UCSD-AML1 (cell line): ENCODE measurements at regions not wholly inside any gene's neighbourhood (a gene's known extent, or its start where the extent isn't known, plus 50 kb on each side); places are given as distances from the start of the nearest gene placed in this dataset.

Experiments used
- DNase-seq: peaks from one replicate; lab custom pipeline; 2025; ENCODE audit not compliant: unreplicated experiment; lab: John Stamatoyannopoulos, UW

- DNase-seq: no peak
Measured at GRCh38 chr1:72570815-72571214, 288.5 kb upstream of the NEGR1 start.

GRCh38 chr1:72568113-72568512 lies 285.8 kb upstream of the NEGR1 start:
- DNase-seq: no peak

GRCh38 chr1:72567521-72567920 lies 285.2 kb upstream of the NEGR1 start:
- no peak for DNase-seq

- no peak for DNase-seq
Measured at GRCh38 chr1:72564749-72565148, 282.4 kb upstream of the NEGR1 start.

DNA sequence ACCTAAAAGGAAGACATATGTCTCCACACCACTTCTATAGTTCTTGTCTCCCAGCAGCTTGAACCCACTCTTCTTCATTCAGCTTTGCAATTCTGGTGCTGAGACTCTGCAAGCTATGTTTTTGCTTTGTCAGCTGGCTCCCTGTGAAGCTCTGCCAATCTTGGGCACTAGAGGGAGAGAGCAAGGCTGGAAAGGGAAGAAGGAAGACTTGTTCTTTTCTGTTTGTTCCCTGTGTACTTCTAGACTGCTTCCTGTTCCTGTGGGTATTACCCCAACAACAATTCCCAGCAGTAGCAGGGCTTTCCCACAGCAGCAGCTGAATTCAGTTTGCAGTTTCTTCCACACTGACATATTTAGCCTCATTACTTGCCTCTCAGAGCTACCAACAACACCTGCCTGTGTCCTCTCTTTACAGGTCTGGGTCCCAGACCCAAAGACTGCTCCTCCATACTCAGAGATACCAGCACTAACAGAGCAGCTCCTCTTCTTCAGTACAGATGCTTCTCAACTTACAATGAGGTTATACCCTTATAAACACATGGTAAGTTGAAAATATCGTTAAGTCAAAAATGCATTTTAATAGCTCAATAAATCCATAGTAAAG lies 275.2 kb upstream of the NEGR1 start:
- no peak for DNase-seq

GRCh38 chr1:72547412-72547811 lies 265.1 kb upstream of the NEGR1 start:
- no peak for DNase-seq

GRCh38 chr1:72540674-72541073 lies 258.3 kb upstream of the NEGR1 start:
- DNase-seq: no peak

GRCh38 chr1:72535470-72535869 lies 253.1 kb upstream of the NEGR1 start:
- DNase-seq: no peak

GRCh38 chr1:72530646-72531045 lies 248.3 kb upstream of the NEGR1 start:
- no peak for DNase-seq

DNA sequence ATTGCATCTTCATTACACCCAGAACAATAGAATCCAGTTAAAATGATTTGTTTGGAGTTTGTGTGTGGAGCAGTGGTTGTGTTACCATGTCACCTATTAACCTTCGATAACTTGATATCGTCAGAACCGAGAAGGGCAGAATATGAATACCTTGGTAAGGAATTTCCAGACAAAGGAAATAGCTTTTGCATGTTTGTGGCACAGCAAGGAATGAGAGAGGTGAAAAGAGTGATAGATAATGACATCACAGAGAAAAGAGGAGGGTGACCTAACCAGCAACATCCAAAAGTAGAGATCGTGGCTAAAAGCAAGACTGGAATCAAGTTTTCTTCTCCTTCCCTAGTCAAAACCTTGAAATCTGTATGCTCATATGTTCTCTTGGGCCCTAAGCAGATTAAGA lies 244.6 kb upstream of the NEGR1 start:
- DNase-seq: no peak

DNA sequence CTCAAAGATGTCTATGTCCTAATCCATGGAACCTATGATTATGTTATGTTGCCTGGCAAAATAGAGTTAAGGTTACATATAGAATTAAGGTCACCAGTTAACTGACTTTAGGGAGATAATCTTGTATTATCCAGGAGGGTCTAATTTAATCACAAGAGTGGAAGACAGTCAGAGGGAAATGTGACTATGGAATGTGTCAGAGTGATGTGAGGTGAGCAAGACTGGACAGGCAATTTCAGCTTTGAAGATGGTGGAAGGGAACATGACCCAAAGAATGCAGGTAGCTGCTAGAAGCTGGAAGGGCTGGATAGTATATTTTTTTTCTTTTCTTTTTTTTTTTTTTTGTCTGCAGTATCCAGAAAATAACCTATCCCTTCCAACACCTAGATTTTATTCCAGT lies 241.7 kb upstream of the NEGR1 start:
- DNase-seq: no peak

DNA sequence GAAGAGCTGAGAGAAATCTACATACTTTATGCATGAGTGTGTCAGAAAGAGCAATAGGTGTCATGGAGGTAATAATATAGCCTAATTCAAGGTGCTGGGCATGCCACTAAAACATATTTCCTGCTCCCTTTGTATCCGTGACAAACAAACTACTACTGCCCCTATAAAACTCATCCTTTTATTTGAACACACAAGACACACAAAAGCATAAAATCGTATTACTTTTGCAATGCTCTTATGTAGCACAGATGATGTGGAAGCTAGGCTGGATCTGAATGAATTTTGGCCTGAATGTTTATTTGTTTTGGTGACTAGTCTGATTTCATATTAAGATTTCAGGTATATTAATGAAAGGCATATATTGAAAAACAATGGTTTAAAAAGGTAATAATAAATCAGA lies 239.3 kb upstream of the NEGR1 start:
- DNase-seq: no peak

DNA sequence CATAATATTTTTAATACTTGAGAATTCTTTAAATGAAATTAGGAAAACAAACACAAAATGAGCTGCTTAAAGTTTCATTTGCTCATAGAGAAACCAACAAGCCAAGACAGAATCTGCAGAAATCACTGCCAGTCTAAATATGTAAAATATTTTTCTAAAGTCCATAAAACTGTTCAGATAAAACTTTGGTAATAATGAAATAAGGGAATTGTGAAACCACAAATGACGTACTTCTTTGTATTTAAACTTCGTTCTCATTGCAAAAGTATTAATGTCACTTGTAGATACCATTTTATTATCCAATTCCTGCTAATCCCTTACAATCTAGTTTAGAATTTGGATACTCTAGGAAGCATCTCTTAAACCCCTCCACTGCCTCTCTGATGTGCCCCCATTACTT lies 234.5 kb upstream of the NEGR1 start:
- DNase-seq: no peak

DNA sequence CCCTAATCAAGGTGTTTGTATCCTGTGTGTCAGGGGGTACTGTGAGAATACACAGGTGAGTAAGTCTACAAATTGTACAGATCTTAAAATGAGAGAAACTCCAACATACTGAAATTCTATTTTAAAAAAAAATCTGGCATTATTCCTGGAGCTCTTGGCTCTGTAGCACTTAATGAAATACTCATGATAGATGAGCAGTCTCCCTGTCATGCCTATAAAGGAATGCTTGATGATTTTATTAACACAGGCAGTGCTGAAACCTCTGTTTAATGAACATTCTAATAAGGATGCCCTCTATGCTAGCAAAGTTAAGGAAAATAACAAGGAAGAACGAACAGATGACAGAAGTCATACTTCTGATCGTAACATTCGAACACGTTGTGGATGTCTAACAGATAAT lies 233.9 kb upstream of the NEGR1 start:
- no peak for DNase-seq

DNA sequence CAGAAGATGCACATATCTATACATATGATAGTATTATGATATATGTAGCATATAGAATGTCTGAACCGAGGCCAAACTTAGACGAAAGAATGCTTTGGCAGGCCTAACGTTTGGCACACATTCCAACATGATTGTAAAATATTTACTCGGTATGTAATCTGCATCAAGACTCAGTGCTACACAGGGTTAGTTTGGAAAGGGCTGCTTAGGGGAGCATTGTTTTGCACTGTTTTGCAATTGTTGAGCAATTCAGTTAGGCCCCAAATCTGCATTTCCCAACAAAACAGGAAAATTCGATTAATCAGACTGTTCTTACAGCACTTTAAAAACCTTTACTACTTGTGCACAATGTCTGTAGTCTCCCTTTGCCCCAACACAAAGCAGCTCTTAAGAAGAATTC lies 216.0 kb upstream of the NEGR1 start:
- no peak for DNase-seq

GRCh38 chr1:72489801-72490200 lies 207.5 kb upstream of the NEGR1 start:
- DNase-seq: no peak

- no peak for DNase-seq
Measured at GRCh38 chr1:72485801-72486200, 203.5 kb upstream of the NEGR1 start.

GRCh38 chr1:72483846-72484357 lies 201.6 kb upstream of the NEGR1 start:
- no peak for DNase-seq

GRCh38 chr1:72482736-72483413 lies 200.5 kb upstream of the NEGR1 start:
- no peak for DNase-seq

DNA sequence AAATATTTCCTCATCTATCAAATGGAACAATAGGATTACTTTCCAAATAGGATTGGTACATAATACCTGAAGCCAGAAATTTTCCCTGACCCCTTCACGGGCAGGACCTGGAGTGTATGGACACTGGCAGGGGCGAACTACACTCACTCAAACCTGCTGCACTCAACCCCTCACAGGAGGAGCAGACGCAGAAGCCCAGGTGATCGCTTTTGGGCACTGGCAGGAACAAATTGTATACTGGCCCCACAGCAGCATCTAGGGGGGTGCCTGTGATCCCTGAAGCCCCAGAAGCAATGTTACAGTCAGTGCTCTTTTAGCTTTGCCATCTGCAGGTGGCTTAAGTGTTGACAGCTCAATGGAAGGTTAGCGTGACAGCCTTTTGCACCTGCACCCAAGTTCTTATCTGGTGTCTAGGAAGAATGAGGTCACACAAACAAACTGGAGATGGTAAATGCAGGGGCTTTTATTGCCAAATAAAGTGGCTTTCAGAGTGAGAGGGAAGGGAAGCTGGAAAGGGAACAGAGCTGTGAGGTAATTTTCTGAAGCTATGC lies 199.2 kb upstream of the NEGR1 start:
- no peak for DNase-seq

DNA sequence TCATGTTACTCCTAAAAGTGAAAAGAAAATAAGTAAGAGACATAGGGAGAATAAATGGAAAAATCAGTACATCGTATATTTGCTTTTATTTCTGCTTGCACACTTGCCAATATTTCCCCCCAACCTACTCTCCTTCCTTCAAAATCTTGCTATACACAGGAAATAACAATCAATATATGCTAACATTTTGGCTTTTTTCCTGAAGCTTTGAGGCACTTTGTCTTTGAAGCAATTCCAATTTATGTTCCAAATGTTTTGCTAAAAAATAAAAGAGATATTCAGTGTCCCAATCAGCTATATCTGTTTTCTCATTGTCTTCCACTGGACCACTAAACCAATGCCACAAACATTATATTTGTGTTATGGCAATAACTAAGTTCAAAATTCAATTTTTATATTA lies 184.0 kb upstream of the NEGR1 start:
- DNase-seq: no peak

DNA sequence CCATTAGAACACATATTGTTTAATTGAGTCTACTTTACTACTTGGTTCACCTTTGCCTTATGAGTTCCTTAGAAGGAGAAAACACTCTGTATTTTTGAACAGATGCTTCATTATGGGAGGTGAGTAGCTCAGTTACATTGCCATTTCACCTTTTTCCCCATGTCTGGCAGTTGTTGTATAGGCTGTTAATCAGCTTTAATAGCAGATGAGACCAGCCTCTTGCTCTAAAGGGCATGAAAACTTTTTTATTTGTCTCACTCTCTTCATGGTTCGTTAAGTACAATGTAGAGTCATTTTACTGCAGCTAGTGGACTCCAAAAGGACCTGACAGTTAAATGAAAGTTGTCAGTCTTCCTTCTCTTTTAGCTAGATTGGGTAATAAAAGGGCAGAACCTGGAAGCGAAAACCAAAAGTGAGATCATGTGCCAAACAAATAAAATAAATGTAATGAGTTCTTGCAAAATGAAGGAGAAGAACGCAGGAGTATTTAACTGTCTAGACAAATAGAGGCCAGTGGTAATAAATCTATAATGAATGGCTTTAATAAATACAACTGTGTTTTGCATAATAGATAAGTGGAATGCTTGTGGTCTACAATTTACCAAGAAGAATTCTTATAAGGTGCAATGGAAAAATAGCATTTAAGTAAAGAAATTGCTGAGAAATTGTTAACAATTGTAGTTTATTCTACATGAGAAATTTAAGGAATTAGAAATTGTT lies 180.0 kb upstream of the NEGR1 start:
- no peak for DNase-seq
